ENCODE measurements at regions not wholly inside any gene's neighbourhood (a gene's known extent, or its start where the extent isn't known, plus 50 kb on each side); places are given as distances from the start of the nearest gene placed in this dataset.

GRCh38 chr14:104291123-104292000 is 153.0 kb downstream of the KIF26A start:
- no peak for DNase-seq (ENCODE audit: low read depth)

- DNase-seq (ENCODE audit: low read depth): no peak
These were observed 153.9 kb downstream of the KIF26A start for GRCh38 chr14:104292084-104292970.

- DNase-seq (ENCODE audit: low read depth): no peak
These were observed 154.9 kb downstream of the KIF26A start for GRCh38 chr14:104293231-104293841.

GRCh38 chr14:104293851-104294627 is 155.7 kb downstream of the KIF26A start:
- no peak for DNase-seq (ENCODE audit: low read depth)

- DNase-seq (ENCODE audit: low read depth): no peak
These were observed 156.2 kb downstream of the KIF26A start for GRCh38 chr14:104294628-104294982.

- no peak for DNase-seq (ENCODE audit: low read depth)
These were observed 156.7 kb downstream of the KIF26A start for GRCh38 chr14:104294983-104295680.

GRCh38 chr14:104295681-104296387 is 157.4 kb downstream of the KIF26A start:
- no peak for DNase-seq (ENCODE audit: low read depth)

GRCh38 chr14:104296388-104297312 is 158.3 kb downstream of the KIF26A start:
- no peak for DNase-seq (ENCODE audit: low read depth)

GRCh38 chr14:104297313-104297704 is 158.9 kb downstream of the KIF26A start:
- DNase-seq (ENCODE audit: low read depth): no peak

- DNase-seq (ENCODE audit: low read depth): no peak
These were observed 159.5 kb downstream of the KIF26A start for GRCh38 chr14:104297721-104298401.

GRCh38 chr14:104298458-104298857 is 160.1 kb downstream of the KIF26A start:
- no peak for DNase-seq (ENCODE audit: low read depth)

- no peak for DNase-seq (ENCODE audit: low read depth)
These were observed 161.8 kb downstream of the KIF26A start for GRCh38 chr14:104299993-104300761.

- DNase-seq (ENCODE audit: low read depth): no peak
These were observed 163.5 kb downstream of the KIF26A start for GRCh38 chr14:104301731-104302460.

GRCh38 chr14:104302794-104303405 is 164.5 kb downstream of the KIF26A start:
- no peak for DNase-seq (ENCODE audit: low read depth)

GRCh38 chr14:104303705-104304425 is 165.5 kb downstream of the KIF26A start:
- no peak for DNase-seq (ENCODE audit: low read depth)

Measured in Daoy (cell line).